CD14-positive monocyte (primary cell): ENCODE measurements at regions not wholly inside any gene's neighbourhood (a gene's known extent, or its start where the extent isn't known, plus 50 kb on each side); places are given as distances from the start of the nearest gene placed in this dataset.

ENCODE experiments used
- DNase-seq, 3 donors: peaks; one replicate each; pipeline ENCODE4 v3.0.0-alpha.2; 2011 to 2022
- H2AFZ ChIP-seq: 2 replicates; pipeline ENCODE4 v1.6.0; 2012; ENCODE audit warnings: mild to moderate bottlenecking, low read depth, low read length, inconsistent platforms; ENCODE audit not compliant: insufficient read depth, poor library complexity, severe bottlenecking
- H3K27ac ChIP-seq, 2 donors: 1 replicate in 1 of 2; 2 replicates in 1 of 2; pipeline ENCODE4 v1.5.1; 2012 to 2013; ENCODE audit warnings: low read length in 2 of 2, control low read depth in 1 of 2, inconsistent platforms in 1 of 2, low read depth in 1 of 2, mild to moderate bottlenecking in 1 of 2
- H3K27me3 ChIP-seq, 2 donors: one replicate each; pipeline versions ENCODE4 v1.6.0 to v1.6.1; 2011 to 2013; ENCODE audit warnings: low read length in 2 of 2; ENCODE audit not compliant: control insufficient read depth in 2 of 2, insufficient read depth in 2 of 2
- H3K36me3 ChIP-seq, 2 donors: replicated peaks in 1 of 2; 1 replicate in 1 of 2; 2 replicates in 1 of 2; pipeline versions ENCODE4 v1.5.1 to v1.6.1; 2012 to 2013; ENCODE audit warnings: low read length in 2 of 2, control low read depth in 1 of 2, inconsistent platforms in 1 of 2, mild to moderate bottlenecking in 1 of 2; ENCODE audit not compliant: insufficient read depth in 2 of 2, control insufficient read depth in 1 of 2
- H3K4me1 ChIP-seq, 2 donors: 1 replicate in 1 of 2; 2 replicates in 1 of 2; pipeline versions ENCODE4 v1.5.1 to v1.6.1; 2012 to 2013; ENCODE audit warnings: low read length in 2 of 2, control low read depth in 1 of 2, inconsistent platforms in 1 of 2, mild to moderate bottlenecking in 1 of 2, moderate library complexity in 1 of 2; ENCODE audit not compliant: insufficient read depth in 2 of 2, control insufficient read depth in 1 of 2
- H3K4me2 ChIP-seq: replicated peaks from 2 replicates; pipeline ENCODE3; 2012; ENCODE audit warnings: low read length, moderate library complexity, mild to moderate bottlenecking; ENCODE audit not compliant: poor library complexity, severe bottlenecking; ENCODE audit errors: extremely low read depth
- H3K4me3 ChIP-seq, 3 experiments: fragments of 200-600 bp in 1 of 3; sonication (generic) in 1 of 3; replicated peaks in 1 of 3; 1 replicate in 2 of 3; 2 replicates in 1 of 3; pipeline ENCODE4 v1.5.1; 2011 to 2013; ENCODE audit warnings: low read length in 3 of 3, mild to moderate bottlenecking in 3 of 3, control low read depth in 2 of 3, low read depth in 2 of 3, inconsistent platforms in 1 of 3, moderate library complexity in 1 of 3
- H3K79me2 ChIP-seq: 2 replicates; pipeline ENCODE4 v1.6.0; 2012; ENCODE audit warnings: mild to moderate bottlenecking, control low read depth, inconsistent platforms, low read length, moderate library complexity; ENCODE audit not compliant: insufficient read depth
- H3K9ac ChIP-seq: 2 replicates; pipeline ENCODE4 v1.6.0; 2017; ENCODE audit warnings: low read length, mild to moderate bottlenecking; ENCODE audit not compliant: insufficient read depth, poor library complexity, severe bottlenecking
- H3K9me3 ChIP-seq, 2 donors: replicated peaks in 1 of 2; 1 replicate in 1 of 2; 2 replicates in 1 of 2; pipeline versions ENCODE4 v1.5.1 to v1.6.1; 2012 to 2013; ENCODE audit warnings: low read length in 2 of 2, control low read depth in 1 of 2; ENCODE audit not compliant: control insufficient read depth in 1 of 2, insufficient read depth in 1 of 2
- H4K20me1 ChIP-seq: 2 replicates; pipeline ENCODE4 v1.6.0; 2012; ENCODE audit warnings: mild to moderate bottlenecking, low read length, control low read depth, moderate library complexity; ENCODE audit not compliant: insufficient read depth
- H3K27ac Mint-ChIP-seq, 7 donors: one replicate each; pipeline ENCODE4 v1.8.0; 2020; ENCODE audit warnings: mild to moderate bottlenecking in 7 of 7, mixed read lengths in 7 of 7, moderate library complexity in 6 of 7, inconsistent platforms in 2 of 7
- H3K27me3 Mint-ChIP-seq, 3 donors: one replicate each; pipeline ENCODE4 v1.8.0; 2021 to 2022; ENCODE audit warnings: low read depth in 3 of 3, mild to moderate bottlenecking in 3 of 3, mixed read lengths in 3 of 3, moderate library complexity in 3 of 3, inconsistent platforms in 1 of 3
- H3K36me3 Mint-ChIP-seq, 2 donors: one replicate each; pipeline ENCODE4 v1.8.0; 2020; ENCODE audit warnings: mixed read lengths in 2 of 2, inconsistent platforms in 1 of 2, mild to moderate bottlenecking in 1 of 2
- H3K4me1 Mint-ChIP-seq: one replicate; pipeline ENCODE4 v1.8.0; 2020; ENCODE audit warnings: mild to moderate bottlenecking, mixed read lengths
- H3K4me3 Mint-ChIP-seq, 2 donors: one replicate each; pipeline ENCODE4 v1.8.0; 2020; ENCODE audit warnings: mild to moderate bottlenecking in 2 of 2, mixed read lengths in 2 of 2, moderate library complexity in 1 of 2
- H3K9me3 Mint-ChIP-seq, 7 donors: one replicate each; pipeline ENCODE4 v1.8.0; 2020 to 2022; ENCODE audit warnings: mixed read lengths in 7 of 7, mild to moderate bottlenecking in 6 of 7, moderate library complexity in 6 of 7, inconsistent platforms in 2 of 7
- WGBS: methylation state at CpG from one replicate; pipeline ENCODE4 v1.1.5; 2013; ENCODE audit warnings: missing lambda C conversion rate; ENCODE audit not compliant: insufficient coverage; 5-methylcytosine and 5-hydroxymethylcytosine counted together
- intact Hi-C, 2 donors: fragments of 100-400 bp; cut with micrococcal nuclease; formaldehyde crosslinking; loops; one replicate each; pipeline versions ENCODE4 v1.15.0 to v1.15.1; 2023
- TF ChIP-seq, protein P1 (sequence below): fragments of 200-600 bp; IDR thresholded peaks from one replicate; pipeline ENCODE4 v1.8.0; 2022; ENCODE audit warnings: antibody characterized with exemption, mild to moderate bottlenecking

- intact Hi-C loops = no loop called here
- H3K27me3 Mint-ChIP-seq = peaks cover 0 to 1% (median 0%) of the 10 kb centered on the region in 3 donors
Observed at GRCh38 chr17:79453481-79453880, 157.4 kb downstream of the RBFOX3 start.

DNA sequence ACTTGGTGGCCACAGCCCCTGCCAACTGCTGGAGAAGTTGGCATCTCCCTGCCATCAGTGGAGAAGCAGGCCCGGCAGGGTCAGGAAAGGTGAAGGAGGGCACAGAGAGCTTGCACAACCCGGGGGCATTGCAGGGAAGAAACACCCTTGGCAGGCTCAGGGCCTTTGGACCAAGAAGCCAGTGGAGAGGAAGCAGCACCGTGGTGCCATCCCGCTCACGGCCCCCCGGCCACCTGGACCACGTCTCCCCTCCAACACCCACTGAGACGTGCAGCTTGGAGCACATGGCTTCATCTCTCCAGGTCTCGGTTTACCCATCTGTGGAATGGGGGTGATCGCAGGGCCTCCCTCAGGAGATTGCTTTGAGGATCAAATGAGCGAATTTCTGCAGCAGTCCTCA, 158.1 kb downstream of the RBFOX3 start:
- no peak for DNase-seq
- TF ChIP-seq, protein P1, sequence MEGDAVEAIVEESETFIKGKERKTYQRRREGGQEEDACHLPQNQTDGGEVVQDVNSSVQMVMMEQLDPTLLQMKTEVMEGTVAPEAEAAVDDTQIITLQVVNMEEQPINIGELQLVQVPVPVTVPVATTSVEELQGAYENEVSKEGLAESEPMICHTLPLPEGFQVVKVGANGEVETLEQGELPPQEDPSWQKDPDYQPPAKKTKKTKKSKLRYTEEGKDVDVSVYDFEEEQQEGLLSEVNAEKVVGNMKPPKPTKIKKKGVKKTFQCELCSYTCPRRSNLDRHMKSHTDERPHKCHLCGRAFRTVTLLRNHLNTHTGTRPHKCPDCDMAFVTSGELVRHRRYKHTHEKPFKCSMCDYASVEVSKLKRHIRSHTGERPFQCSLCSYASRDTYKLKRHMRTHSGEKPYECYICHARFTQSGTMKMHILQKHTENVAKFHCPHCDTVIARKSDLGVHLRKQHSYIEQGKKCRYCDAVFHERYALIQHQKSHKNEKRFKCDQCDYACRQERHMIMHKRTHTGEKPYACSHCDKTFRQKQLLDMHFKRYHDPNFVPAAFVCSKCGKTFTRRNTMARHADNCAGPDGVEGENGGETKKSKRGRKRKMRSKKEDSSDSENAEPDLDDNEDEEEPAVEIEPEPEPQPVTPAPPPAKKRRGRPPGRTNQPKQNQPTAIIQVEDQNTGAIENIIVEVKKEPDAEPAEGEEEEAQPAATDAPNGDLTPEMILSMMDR = no peak
- WGBS = 91% methylated on average over 6 of the region's 11 CpGs
- Mint-ChIP-seq H3K36me3 (no peaks in the 10 kb centered on the region), H3K4me3 (no peak overlapping the region), H3K9me3 (peaks cover 0 to 3% (median 1%) of the 10 kb centered on the region in 7 donors), H3K27ac (no peak overlapping the region), H3K4me1 (no peaks in the 10 kb centered on the region), H3K27me3 (peaks cover 0 to 1% (median 1%) of the 10 kb centered on the region in 3 donors)
- intact Hi-C loops = no loop called here
- H3K4me2 ChIP-seq = no peak overlapping the region
- H3K9ac ChIP-seq = no peak overlapping the region
- no peaks in the 10 kb centered on the region for H3K36me3 ChIP-seq
- no peak overlapping the region for H3K27ac ChIP-seq
- H3K4me3 ChIP-seq = no peak overlapping the region
- no peaks in the 10 kb centered on the region for H3K79me2 ChIP-seq
- H3K9me3 ChIP-seq = no peaks in the 10 kb centered on the region
- H2AFZ ChIP-seq = no peak overlapping the region
- no peaks in the 10 kb centered on the region for H3K4me1 ChIP-seq
- H4K20me1 ChIP-seq = no peaks in the 10 kb centered on the region
- H3K27me3 ChIP-seq = no peaks in the 10 kb centered on the region

More at GRCh38 chr17:79453481-79453880, 157.4 kb downstream of the RBFOX3 start:
- Histone ChIP-seq H2AFZ (no peak overlapping the region), H3K9ac (no peak overlapping the region), H4K20me1 (no peaks in the 10 kb centered on the region), H3K4me2 (no peak overlapping the region), H3K4me3 (no peak overlapping the region), H3K4me1 (no peaks in the 10 kb centered on the region), H3K27ac (no peak overlapping the region), H3K36me3 (no peaks in the 10 kb centered on the region), H3K79me2 (no peaks in the 10 kb centered on the region), H3K9me3 (no peaks in the 10 kb centered on the region), H3K27me3 (no peaks in the 10 kb centered on the region)
- H3K36me3 Mint-ChIP-seq = no peaks in the 10 kb centered on the region
- H3K4me1 Mint-ChIP-seq = no peaks in the 10 kb centered on the region
- no peak overlapping the region for H3K4me3 Mint-ChIP-seq
- H3K27ac Mint-ChIP-seq = peak overlapping the region in 1 of 7 donors; percentile 6
- no peak for DNase-seq
- TF ChIP-seq, protein P1 = no peak
- peaks cover 0 to 2% (median 0%) of the 10 kb centered on the region in 7 donors for H3K9me3 Mint-ChIP-seq
- 73% methylated on average over 5 of the region's 6 CpGs for WGBS
